PC-3 (cell line): ENCODE measurements at regions not wholly inside any gene's neighbourhood (a gene's known extent, or its start where the extent isn't known, plus 50 kb on each side); places are given as distances from the start of the nearest gene placed in this dataset.

ENCODE experiments used
- ATAC-seq: fragments of 200-7000 bp; cut with Tn5 transposase; 2 replicates; pipeline ENCODE4 v1.9.1; 2020; ENCODE audit warnings: mild to moderate bottlenecking, moderate library complexity
- BruUV-seq: library from RNA; stranded (reverse); fragments of 400-500 nt; replicated peaks from 2 replicates; lab custom pipeline; 2021; lab: Mats Ljungman, UMichigan
- CTCF ChIA-PET: fragments of 300-600 bp; sonication (Branson Sonifier 250); formaldehyde crosslinking; loops from one replicate; lab custom pipeline; 2022; ENCODE audit warnings: antibody characterized with exemption; lab: Charles Lee
- POLR2A ChIA-PET: fragments of 300-600 bp; sonication (Branson Sonifier 250); formaldehyde crosslinking; loops from one replicate; lab custom pipeline; 2022; ENCODE audit warnings: antibody characterized with exemption; ENCODE audit not compliant: unreplicated experiment; lab: Charles Lee
- DNase-seq: peaks from one replicate; pipeline ENCODE4 v3.0.0-alpha.2; 2015
- H2AFZ ChIP-seq: fragments of 300-600 bp; sonication (generic); 2 replicates; pipeline ENCODE4 v1.6.0; 2016; ENCODE audit warnings: antibody characterized with exemption, low read length
- H3F3A ChIP-seq: fragments of 300-600 bp; sonication (generic); one replicate; pipeline ENCODE4 v1.6.0; 2017; ENCODE audit warnings: antibody characterized with exemption, low read length, control low read depth, mild to moderate bottlenecking; ENCODE audit not compliant: unreplicated experiment
- H3K27ac ChIP-seq: fragments of 300-600 bp; sonication (generic); 2 replicates; pipeline ENCODE4 v1.5.1; 2016; ENCODE audit warnings: mild to moderate bottlenecking, low read length
- H3K27me3 ChIP-seq: fragments of 300-600 bp; sonication (generic); 2 replicates; pipeline ENCODE4 v1.6.1; 2016; ENCODE audit warnings: low read length, mixed read lengths
- H3K36me3 ChIP-seq: fragments of 300-600 bp; sonication (generic); 2 replicates; pipeline ENCODE4 v1.6.1; 2016; ENCODE audit warnings: low read depth, mixed run types, low read length, mixed read lengths
- H3K4me1 ChIP-seq: fragments of 300-600 bp; sonication (generic); 2 replicates; pipeline ENCODE4 v1.5.1; 2016; ENCODE audit warnings: low read length; ENCODE audit not compliant: insufficient read depth
- H3K4me2 ChIP-seq: fragments of 300-600 bp; sonication (generic); 2 replicates; pipeline ENCODE4 v1.6.0; 2016; ENCODE audit warnings: low read length
- H3K4me3 ChIP-seq: fragments of 300-600 bp; sonication (generic); 2 replicates; pipeline ENCODE4 v1.5.1; 2016; ENCODE audit warnings: mild to moderate bottlenecking, low read length, mixed read lengths
- H3K79me2 ChIP-seq: fragments of 300-600 bp; sonication (generic); 2 replicates; pipeline ENCODE4 v1.6.1; 2017; ENCODE audit warnings: low read length, mixed read lengths
- H3K9ac ChIP-seq: fragments of 300-600 bp; sonication (generic); 2 replicates; pipeline ENCODE4 v1.6.0; 2016; ENCODE audit warnings: mild to moderate bottlenecking, low read length
- H3K9me2 ChIP-seq: fragments of 300-600 bp; sonication (generic); replicated peaks from 2 replicates; pipeline ENCODE4 v1.6.1; 2016; ENCODE audit warnings: mixed run types, low read length, mixed read lengths
- H3K9me3 ChIP-seq: fragments of 300-600 bp; sonication (generic); 2 replicates; pipeline ENCODE4 v1.6.1; 2016; ENCODE audit warnings: low read length, mixed read lengths
- H4K20me1 ChIP-seq: fragments of 300-600 bp; sonication (generic); 2 replicates; pipeline ENCODE4 v1.6.1; 2016; ENCODE audit warnings: low read length, mixed read lengths
- EZH2 ChIP-seq: fragments of 300-600 bp; sonication (generic); IDR thresholded peaks from one replicate; pipeline ENCODE4 v1.6.1; 2017; ENCODE audit warnings: antibody characterized with exemption, mild to moderate bottlenecking, low read length; ENCODE audit not compliant: unreplicated experiment
- EZH2phosphoT487 ChIP-seq: fragments of 300-600 bp; sonication (generic); IDR thresholded peaks from 2 replicates; pipeline ENCODE4 v1.6.1; 2018; ENCODE audit warnings: mild to moderate bottlenecking, antibody characterized with exemption, low read length, borderline replicate concordance
- intact Hi-C: fragments of 100-400 bp; cut with micrococcal nuclease; formaldehyde crosslinking; loops from 2 replicates; pipeline ENCODE4 v1.9.0; 2023
- TF ChIP-seq, protein P1 (sequence below): fragments of 300-600 bp; sonication (generic); conservative IDR thresholded peaks from 2 replicates; pipeline ENCODE4 v1.5.1; 2017; ENCODE audit warnings: antibody characterized with exemption, low read depth, mild to moderate bottlenecking, low read length

DNA sequence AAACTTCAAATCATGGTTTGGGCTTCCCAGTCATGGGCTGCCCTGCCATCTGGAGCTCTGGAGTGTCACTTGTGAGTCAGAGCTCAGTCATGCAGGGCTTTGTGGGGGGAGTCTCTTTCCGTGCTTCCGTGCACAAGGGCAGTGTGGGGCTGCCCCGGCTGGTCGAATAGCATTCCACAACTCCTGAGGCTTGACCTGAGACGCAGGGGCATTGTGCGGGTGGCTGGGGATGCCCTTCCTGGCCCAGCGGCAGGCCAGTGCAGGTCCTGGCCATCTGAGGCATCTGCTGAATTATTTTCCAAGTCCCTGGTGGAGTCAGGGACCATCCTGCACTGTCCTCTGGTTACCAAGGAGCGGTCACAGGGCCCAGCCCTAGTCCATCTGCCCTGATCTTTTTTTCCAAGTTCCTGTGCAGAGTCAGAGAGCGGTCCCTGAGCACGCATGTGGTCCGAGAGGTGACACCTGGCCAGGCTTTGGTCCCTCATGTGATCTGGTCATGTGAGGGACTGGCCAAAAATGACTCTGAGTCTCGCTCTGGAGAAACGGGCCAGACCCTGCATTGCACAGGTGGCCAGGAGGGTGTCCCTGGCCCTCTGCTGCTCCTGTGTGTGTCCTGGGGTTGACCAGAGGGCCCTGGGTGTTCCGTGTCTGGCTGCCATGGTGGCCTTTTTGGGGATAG, 167.0 kb upstream of the ALG10B start:
- no peaks in the 10 kb centered on the region for H4K20me1 ChIP-seq
- peak overlapping the region; percentile 76 for H3K27ac ChIP-seq
- H2AFZ ChIP-seq, result peak overlapping the region; percentile 86
- ChIA-PET POLR2A (no interaction called here), CTCF (no interaction called here)
- H3K4me3 ChIP-seq, result peak overlapping the region; percentile 45; the same call in 1 of the 2 replicates
- H3F3A ChIP-seq, result no peaks in the 10 kb centered on the region
- H3K4me1 ChIP-seq, result peaks cover 29% of the 10 kb centered on the region
- peak overlapping the region; percentile 1; the same call in 1 of the 2 replicates for H3K9ac ChIP-seq
- intact Hi-C loops, result no loop called here
- peak; percentile 95 for DNase-seq
- no peaks in the 10 kb centered on the region for H3K36me3 ChIP-seq
- no TSS peak for BruUV-seq
- TF ChIP-seq EZH2phosphoT487 (no peak), EZH2 (no peak)
- TF ChIP-seq, protein P1, sequence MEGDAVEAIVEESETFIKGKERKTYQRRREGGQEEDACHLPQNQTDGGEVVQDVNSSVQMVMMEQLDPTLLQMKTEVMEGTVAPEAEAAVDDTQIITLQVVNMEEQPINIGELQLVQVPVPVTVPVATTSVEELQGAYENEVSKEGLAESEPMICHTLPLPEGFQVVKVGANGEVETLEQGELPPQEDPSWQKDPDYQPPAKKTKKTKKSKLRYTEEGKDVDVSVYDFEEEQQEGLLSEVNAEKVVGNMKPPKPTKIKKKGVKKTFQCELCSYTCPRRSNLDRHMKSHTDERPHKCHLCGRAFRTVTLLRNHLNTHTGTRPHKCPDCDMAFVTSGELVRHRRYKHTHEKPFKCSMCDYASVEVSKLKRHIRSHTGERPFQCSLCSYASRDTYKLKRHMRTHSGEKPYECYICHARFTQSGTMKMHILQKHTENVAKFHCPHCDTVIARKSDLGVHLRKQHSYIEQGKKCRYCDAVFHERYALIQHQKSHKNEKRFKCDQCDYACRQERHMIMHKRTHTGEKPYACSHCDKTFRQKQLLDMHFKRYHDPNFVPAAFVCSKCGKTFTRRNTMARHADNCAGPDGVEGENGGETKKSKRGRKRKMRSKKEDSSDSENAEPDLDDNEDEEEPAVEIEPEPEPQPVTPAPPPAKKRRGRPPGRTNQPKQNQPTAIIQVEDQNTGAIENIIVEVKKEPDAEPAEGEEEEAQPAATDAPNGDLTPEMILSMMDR, result no peak
- H3K4me2 ChIP-seq, result peak overlapping the region; percentile 74
- H3K79me2 ChIP-seq, result no peaks in the 10 kb centered on the region
- no peaks in the 10 kb centered on the region for H3K27me3 ChIP-seq
- peaks cover 7% of the 10 kb centered on the region; the same call in 1 of the 2 replicates for H3K9me3 ChIP-seq
- H3K9me2 ChIP-seq, result no peaks in the 10 kb centered on the region
- ATAC-seq, result peak; percentile 95

DNA sequence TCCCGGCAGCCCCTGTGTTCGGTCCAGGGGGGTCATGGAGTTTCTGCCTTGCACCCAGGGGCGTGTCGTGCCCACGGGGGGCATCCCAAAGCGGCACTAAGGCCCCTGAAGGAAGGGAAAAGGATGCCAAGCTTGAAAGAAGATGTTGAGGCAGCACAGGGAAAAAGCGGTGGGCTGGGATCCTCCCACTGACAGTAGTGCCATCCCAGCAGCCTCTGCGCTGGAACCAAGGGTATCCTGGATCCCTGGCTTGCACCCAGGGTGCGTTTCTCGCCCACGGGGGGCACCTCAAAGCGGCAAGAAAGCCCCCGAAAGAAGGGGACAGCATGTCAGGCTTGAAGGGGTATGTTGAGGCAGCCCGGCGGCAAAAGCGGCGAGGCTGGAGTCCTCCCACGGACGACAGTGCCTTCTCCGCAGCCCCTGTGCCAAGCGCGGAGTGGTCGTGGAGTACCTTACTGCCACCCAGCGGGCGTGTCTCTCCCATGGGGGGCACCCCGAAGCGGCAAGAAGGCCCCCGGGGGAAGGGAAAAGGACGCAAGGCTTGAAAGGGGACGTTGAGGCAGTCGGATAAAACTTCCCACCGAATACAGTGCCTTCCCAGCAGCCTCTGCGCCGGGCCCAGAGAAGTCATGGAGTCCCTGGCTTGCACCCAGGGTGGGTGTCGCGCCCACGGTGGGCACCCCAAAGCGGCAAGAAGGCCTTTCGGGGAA, 164.4 kb upstream of the ALG10B start:
- no TSS peak for BruUV-seq
- Histone ChIP-seq H2AFZ (no peak overlapping the region), H3K27ac (no peak overlapping the region), H3K9me3 (peaks cover 6% of the 10 kb centered on the region; the same call in 1 of the 2 replicates), H3K9me2 (no peaks in the 10 kb centered on the region), H3K4me2 (no peak overlapping the region), H3K9ac (no peak overlapping the region), H3K4me1 (peaks cover 24% of the 10 kb centered on the region), H3K4me3 (no peak overlapping the region), H3K36me3 (no peaks in the 10 kb centered on the region), H4K20me1 (no peaks in the 10 kb centered on the region), H3F3A (no peaks in the 10 kb centered on the region), H3K79me2 (no peaks in the 10 kb centered on the region), H3K27me3 (0 out of 2 replicates have a peak, but pooled peaks cover 6% of the 10 kb centered on the region)
- no peak for DNase-seq
- intact Hi-C loops, result no loop called here
- ChIA-PET POLR2A (no interaction called here), CTCF (no interaction called here)
- TF ChIP-seq EZH2, result no peak
- no peak for TF ChIP-seq EZH2phosphoT487
- TF ChIP-seq, protein P1, result no peak
- ATAC-seq, result no peak
